Heart left ventricle (tissue), 13 donors: ENCODE measurements at regions not wholly inside any gene's neighbourhood (a gene's known extent, or its start where the extent isn't known, plus 50 kb on each side); places are given as distances from the start of the nearest gene placed in this dataset.

ENCODE experiments used
- POLR2A ChIP-seq, 2 donors: fragments of 450-650 bp; IDR thresholded peaks; one replicate each; pipeline ENCODE4 v1.6.1; 2017; ENCODE audit warnings: antibody characterized with exemption in 2 of 2, mild to moderate bottlenecking in 2 of 2, moderate library complexity in 2 of 2
- TF ChIP-seq, protein P1 (sequence below), 12 donors: fragments of 200-600 bp; sonication (generic) in 4 of 12; IDR thresholded peaks; one replicate each; pipeline versions ENCODE4 v1.5.0 to v1.8.0; 2018 to 2022; ENCODE audit warnings: antibody characterized with exemption in 12 of 12, mild to moderate bottlenecking in 5 of 12
- donor health status: ischemic (EF 13 %, LVEDD 7.1; RV severe dilation, severe dysfunction).
- donor health status: DM: no; HTN: yes; CAD: no.
- donor health status: DM: no; HTN: no; CAD: no.
- donor health status: ischemic (EF 25% LVEDD 6.9; RV normal size, moderate dysfunction).
- donor health status: ischemic (EF 25% LVEDD 5.7; RV mildly dilated, moderate dysfunction).
- donor health status: ischemic (EF 35%, LVEDD 5.7; RV mildly dilated, moderate dysfunction).
- donor health status: nonischemic (EF 11% LVEDD 7.7; RV severe dilation, severe dysfunction).
- donor health status: DM: yes; HTN: yes; CAD: no.
- donor health status: PGD.
- donor health status: ischemic (EF 29% LVEDD 5.4; RV normal size, mild dysfunction).
- donor health status: nonischemic (EF 23%, LVEDD 6.1; RV moderate dilation, normal function).

- TF ChIP-seq, protein P1, sequence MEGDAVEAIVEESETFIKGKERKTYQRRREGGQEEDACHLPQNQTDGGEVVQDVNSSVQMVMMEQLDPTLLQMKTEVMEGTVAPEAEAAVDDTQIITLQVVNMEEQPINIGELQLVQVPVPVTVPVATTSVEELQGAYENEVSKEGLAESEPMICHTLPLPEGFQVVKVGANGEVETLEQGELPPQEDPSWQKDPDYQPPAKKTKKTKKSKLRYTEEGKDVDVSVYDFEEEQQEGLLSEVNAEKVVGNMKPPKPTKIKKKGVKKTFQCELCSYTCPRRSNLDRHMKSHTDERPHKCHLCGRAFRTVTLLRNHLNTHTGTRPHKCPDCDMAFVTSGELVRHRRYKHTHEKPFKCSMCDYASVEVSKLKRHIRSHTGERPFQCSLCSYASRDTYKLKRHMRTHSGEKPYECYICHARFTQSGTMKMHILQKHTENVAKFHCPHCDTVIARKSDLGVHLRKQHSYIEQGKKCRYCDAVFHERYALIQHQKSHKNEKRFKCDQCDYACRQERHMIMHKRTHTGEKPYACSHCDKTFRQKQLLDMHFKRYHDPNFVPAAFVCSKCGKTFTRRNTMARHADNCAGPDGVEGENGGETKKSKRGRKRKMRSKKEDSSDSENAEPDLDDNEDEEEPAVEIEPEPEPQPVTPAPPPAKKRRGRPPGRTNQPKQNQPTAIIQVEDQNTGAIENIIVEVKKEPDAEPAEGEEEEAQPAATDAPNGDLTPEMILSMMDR (IDR thresholded peaks at IDR 0.05), result no peak
- no peak for TF ChIP-seq POLR2A (IDR thresholded peaks at IDR 0.05)
These were observed 474.0 kb upstream of the OLFM3 start for GRCh38 chr1:102470767-102471166.
